ENCODE measurements at regions not wholly inside any gene's neighbourhood (a gene's known extent, or its start where the extent isn't known, plus 50 kb on each side); places are given as distances from the start of the nearest gene placed in this dataset.

DNA sequence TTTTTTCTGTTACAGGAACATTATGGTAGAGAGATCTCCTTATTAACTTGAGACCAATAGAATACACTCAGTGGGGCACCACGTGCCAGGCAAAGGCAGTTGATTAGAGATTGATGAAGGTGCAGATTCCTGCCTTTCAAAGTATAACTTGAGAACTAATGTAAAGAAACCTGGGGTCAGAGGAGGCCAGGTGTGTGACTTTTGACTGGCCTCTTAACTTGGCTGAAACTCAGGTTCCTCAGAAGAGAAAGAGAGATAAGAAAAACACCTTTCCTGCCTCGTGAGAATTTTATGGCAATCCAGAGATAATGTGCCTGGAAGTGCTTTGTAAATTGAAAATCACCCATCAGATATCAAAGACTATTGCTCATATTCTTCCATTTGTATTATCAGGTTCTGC is 110.7 kb upstream of the GZMB start:
- Mint-ChIP-seq H3K9me3 (peaks cover 3% of the 10 kb centered on the region), H3K27ac (no peak overlapping the region), H3K36me3 (ENCODE audit: low read depth) (no peaks in the 10 kb centered on the region), H3K27me3 (peaks cover 13% of the 10 kb centered on the region), H3K4me1 (ENCODE audit: low read depth) (no peaks in the 10 kb centered on the region), H3K4me3 (no peak overlapping the region)
- intact Hi-C loops (cut with micrococcal nuclease), result no loop called here
- CTCF ChIA-PET, result interaction anchor here (2.0 kb wide), 1 partner anchor 10 kb away, joined by 4 read pairs; no protein-coding TSS in a partner anchor
- TF ChIP-seq, protein P1, sequence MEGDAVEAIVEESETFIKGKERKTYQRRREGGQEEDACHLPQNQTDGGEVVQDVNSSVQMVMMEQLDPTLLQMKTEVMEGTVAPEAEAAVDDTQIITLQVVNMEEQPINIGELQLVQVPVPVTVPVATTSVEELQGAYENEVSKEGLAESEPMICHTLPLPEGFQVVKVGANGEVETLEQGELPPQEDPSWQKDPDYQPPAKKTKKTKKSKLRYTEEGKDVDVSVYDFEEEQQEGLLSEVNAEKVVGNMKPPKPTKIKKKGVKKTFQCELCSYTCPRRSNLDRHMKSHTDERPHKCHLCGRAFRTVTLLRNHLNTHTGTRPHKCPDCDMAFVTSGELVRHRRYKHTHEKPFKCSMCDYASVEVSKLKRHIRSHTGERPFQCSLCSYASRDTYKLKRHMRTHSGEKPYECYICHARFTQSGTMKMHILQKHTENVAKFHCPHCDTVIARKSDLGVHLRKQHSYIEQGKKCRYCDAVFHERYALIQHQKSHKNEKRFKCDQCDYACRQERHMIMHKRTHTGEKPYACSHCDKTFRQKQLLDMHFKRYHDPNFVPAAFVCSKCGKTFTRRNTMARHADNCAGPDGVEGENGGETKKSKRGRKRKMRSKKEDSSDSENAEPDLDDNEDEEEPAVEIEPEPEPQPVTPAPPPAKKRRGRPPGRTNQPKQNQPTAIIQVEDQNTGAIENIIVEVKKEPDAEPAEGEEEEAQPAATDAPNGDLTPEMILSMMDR (IDR thresholded peaks at IDR 0.05), result no peak
- no peak for ATAC-seq
- POLR2A ChIA-PET, result no interaction called here
- no peak for DNase-seq

DNA sequence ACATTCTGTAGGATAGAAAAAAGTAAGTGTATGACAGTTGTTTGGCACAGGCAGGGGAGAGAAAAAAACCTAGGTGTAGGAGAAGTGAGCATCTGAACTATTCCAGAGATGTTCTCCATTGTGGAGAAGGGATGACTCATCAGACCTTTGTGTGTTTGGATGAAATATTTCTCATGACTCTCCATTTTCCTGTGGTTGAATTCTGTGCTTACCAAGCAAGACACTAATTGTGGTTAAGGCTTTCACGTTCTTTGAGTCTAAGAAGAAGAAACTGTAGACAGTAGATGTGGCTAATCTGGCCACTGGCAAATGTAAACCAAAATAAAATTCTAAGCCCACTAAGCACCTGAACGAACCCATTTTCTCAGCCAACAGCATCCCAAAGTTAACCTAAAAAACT is 107.9 kb upstream of the GZMB start:
- intact Hi-C loops (cut with micrococcal nuclease), result no loop called here
- H3K4me3 Mint-ChIP-seq, result no peak overlapping the region
- ATAC-seq, result no peak
- TF ChIP-seq, protein P1 (IDR thresholded peaks at IDR 0.05), result no peak
- no peaks in the 10 kb centered on the region for H3K36me3 Mint-ChIP-seq (ENCODE audit: low read depth)
- ChIA-PET CTCF (interaction anchor here (1.6 kb wide), 1 partner anchor 390 kb away, joined by 7 read pairs; no protein-coding TSS in a partner anchor), POLR2A (no interaction called here)
- no peaks in the 10 kb centered on the region for H3K9me3 Mint-ChIP-seq
- H3K27me3 Mint-ChIP-seq, result peaks cover 11% of the 10 kb centered on the region
- H3K4me1 Mint-ChIP-seq (ENCODE audit: low read depth), result no peaks in the 10 kb centered on the region
- DNase-seq, result no peak
- no peak overlapping the region for H3K27ac Mint-ChIP-seq

DNA sequence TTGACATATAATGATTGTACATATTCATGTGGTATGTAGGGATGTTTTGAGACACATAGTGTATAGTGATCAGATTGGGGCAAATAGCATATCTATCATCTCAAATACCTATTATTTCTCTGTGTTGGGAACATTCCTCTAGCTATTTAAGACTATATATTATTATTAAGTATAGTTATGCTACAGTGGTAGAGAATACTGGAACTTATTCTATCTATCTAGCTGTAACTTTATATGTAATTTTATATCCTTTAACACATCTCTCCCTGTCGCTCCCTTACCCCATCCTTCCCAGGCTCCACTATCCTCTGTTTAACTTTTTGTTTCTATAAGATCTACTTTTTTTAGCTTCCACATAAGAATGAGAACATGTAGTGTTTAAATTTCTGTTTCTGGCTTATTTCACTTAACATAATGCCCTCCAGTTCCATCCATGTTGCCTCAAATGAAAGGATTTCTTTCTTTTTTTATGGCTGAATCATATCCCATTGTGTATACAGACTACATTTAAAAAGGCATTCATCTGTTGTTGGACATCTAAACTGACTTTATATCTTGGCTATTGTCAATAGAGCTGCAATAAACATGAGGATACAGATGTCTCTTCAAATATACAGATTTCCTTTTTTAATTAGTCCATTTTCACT is 102.1 kb upstream of the GZMB start:
- intact Hi-C loops (cut with micrococcal nuclease), result no loop called here
- Mint-ChIP-seq H3K4me3 (no peak overlapping the region), H3K9me3 (no peaks in the 10 kb centered on the region), H3K27ac (no peak overlapping the region), H3K27me3 (peaks cover 6% of the 10 kb centered on the region), H3K4me1 (ENCODE audit: low read depth) (no peaks in the 10 kb centered on the region), H3K36me3 (ENCODE audit: low read depth) (no peaks in the 10 kb centered on the region)
- ATAC-seq (no peak), DNase-seq (no peak)
- ChIA-PET POLR2A (no interaction called here), CTCF (interaction anchor here (0.8 to 1.8 kb wide), 2 partner anchors 25 to 26 kb away, joined by 3 to 4 read pairs; no protein-coding TSS in a partner anchor)
- TF ChIP-seq, protein P1 (IDR thresholded peaks at IDR 0.05), result no peak

DNA sequence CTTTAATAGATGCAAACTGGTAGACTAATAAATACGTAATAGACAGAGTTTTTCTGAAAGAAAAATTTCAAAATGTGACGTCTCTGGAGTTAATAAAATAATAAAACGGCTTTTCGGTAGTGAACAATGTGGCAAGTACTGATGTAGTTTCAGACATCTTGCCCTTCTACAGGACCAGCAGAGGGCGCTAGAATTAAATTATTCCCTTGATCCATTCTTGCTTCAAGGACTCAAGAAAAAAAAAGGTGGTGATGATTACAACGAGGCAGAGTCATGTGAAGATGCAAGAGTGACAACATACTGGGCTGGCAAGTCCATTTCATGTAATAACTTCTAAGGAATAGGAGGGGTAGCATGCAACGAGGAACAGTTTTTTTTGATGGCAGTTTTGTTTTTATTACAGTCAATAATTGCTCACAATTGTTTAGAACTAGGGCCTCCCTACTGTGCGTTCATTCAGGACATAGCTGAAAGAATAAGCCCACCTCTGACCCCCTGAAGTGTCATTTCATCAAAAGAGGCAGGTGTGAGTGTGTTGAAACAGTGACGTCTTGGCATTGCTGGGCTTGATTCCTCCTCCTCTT is 101.0 kb upstream of the GZMB start:
- Mint-ChIP-seq H3K4me1 (ENCODE audit: low read depth) (no peaks in the 10 kb centered on the region), H3K27me3 (peaks cover 6% of the 10 kb centered on the region), H3K4me3 (no peak overlapping the region), H3K36me3 (ENCODE audit: low read depth) (no peaks in the 10 kb centered on the region), H3K9me3 (no peaks in the 10 kb centered on the region), H3K27ac (no peak overlapping the region)
- CTCF ChIA-PET, result interaction anchor here (0.7 to 6.8 kb wide), 8 partner anchors 9 to 139 kb away, joined by 3 to 37 read pairs (median 4); no protein-coding TSS in a partner anchor
- peak; percentile 54 for DNase-seq
- POLR2A ChIA-PET, result no interaction called here
- intact Hi-C loops (cut with micrococcal nuclease), result no loop called here
- peak; percentile 49 for ATAC-seq
- TF ChIP-seq, protein P1 (IDR thresholded peaks at IDR 0.05), result peak; percentile 87

DNA sequence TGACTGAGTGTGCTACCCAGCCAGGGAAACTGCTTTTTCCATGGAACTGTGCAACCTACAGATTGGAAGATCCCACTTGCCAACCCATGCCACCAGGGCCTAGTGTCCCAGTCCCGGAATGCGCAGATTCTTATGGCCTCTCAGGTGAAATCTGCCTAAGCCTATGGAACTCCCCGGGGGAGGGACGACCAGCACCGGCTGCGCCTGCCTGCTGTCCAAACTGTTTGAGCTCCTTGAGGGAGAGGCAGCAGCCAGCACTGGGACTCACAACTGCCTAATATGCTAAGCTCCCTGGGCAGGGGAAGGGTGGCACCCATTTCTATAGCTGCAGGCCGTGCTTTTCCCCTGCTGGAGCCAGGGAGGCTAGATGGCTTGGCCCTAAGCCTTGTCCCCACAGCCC is 92.5 kb upstream of the GZMB start:
- ChIA-PET POLR2A (no interaction called here), CTCF (interaction anchor here (3.5 kb wide), 1 partner anchor 16 kb away, joined by 17 read pairs; no protein-coding TSS in a partner anchor)
- H3K9me3 Mint-ChIP-seq, result peaks cover 10% of the 10 kb centered on the region
- H3K27me3 Mint-ChIP-seq, result peaks cover 15% of the 10 kb centered on the region
- DNase-seq, result no peak
- intact Hi-C loops (cut with micrococcal nuclease), result no loop called here
- TF ChIP-seq, protein P1 (IDR thresholded peaks at IDR 0.05), result no peak
- H3K27ac Mint-ChIP-seq, result no peak overlapping the region
- H3K4me3 Mint-ChIP-seq, result no peak overlapping the region
- peaks cover 5% of the 10 kb centered on the region for H3K4me1 Mint-ChIP-seq (ENCODE audit: low read depth)
- peaks cover 2% of the 10 kb centered on the region for H3K36me3 Mint-ChIP-seq (ENCODE audit: low read depth)
- no peak for ATAC-seq
